ENCODE measurements at regions not wholly inside any gene's neighbourhood (a gene's known extent, or its start where the extent isn't known, plus 50 kb on each side); places are given as distances from the start of the nearest gene placed in this dataset.
"Not testable (repeated sequence)": the region's sequence is repeated elsewhere in the genome, so short reads cannot be mapped to it uniquely, and the experiment has no call there.

DNA sequence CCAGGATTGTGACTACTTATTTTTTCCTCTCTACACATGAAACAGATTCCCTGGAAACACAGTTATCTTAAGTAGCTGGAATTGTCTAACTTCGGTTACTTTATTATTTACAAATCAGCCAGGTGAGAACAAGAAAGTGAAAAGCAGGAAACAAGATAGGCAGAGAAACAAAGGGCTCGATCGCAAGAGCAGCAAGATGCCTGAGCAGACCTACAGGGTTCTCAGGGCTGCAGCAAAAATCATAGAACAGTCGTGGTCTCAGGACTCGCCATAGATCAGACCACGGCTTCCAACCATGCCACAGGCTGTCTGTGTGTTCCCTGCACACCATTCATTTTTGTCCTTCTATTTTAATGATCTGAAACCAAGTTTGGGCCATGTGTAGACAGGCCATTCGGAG lies 186.2 kb upstream of the NOTCH2NLA start:
- H3K36me3 Mint-ChIP-seq (ENCODE audit: low read depth); H3K4me3 Mint-ChIP-seq; ATAC-seq; H3K27ac Mint-ChIP-seq; H3K36me3 ChIP-seq (ENCODE audit: insufficient read depth); H3K27ac ChIP-seq (ENCODE audit: low read depth); DNase-seq (ENCODE audit: low spot score); H3K9me2 ChIP-seq (ENCODE audit: insufficient read depth); H3K4me3 ChIP-seq; H3K9me3 Mint-ChIP-seq; H3K4me1 Mint-ChIP-seq; H2AFZ ChIP-seq; H3K79me2 ChIP-seq (replicated peaks; ENCODE audit: insufficient read depth); H3F3A ChIP-seq (replicated peaks; ENCODE audit: low read depth); H3K4me1 ChIP-seq (ENCODE audit: insufficient read depth); H3K27me3 Mint-ChIP-seq (ENCODE audit: insufficient read depth, low read depth, poor library complexity); H3K27me3 ChIP-seq (ENCODE audit: insufficient read depth); H3K4me2 ChIP-seq; H4K20me1 ChIP-seq (replicated peaks; ENCODE audit: insufficient read depth): not testable (repeated sequence)

DNA sequence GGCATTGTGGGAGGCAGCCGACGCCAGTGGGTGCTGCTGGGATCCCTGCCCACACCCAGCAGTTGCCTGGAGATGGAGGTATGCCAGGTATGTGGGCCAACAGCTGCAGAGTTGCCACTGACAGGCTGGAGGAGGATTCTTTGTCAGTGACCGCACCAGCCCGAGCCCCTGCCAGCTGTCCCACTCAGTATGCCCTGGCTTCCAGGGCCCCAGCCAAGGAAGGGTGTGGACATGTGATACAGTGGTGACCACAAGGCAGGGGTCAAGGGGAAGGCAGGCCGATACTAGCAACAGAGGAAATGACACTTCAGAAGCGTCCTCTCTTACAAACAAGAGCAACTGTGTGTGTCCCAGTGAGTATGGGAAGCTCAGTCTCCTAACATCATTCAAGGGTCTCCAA lies 185.1 kb upstream of the NOTCH2NLA start:
- H3K9me3 Mint-ChIP-seq; ATAC-seq; H3F3A ChIP-seq (replicated peaks; ENCODE audit: low read depth); H3K27ac ChIP-seq (ENCODE audit: low read depth); H3K4me1 Mint-ChIP-seq; H3K4me2 ChIP-seq; H3K9me2 ChIP-seq (ENCODE audit: insufficient read depth); H3K79me2 ChIP-seq (replicated peaks; ENCODE audit: insufficient read depth); H3K36me3 ChIP-seq (ENCODE audit: insufficient read depth); H3K27ac Mint-ChIP-seq; H3K4me3 ChIP-seq; H3K27me3 ChIP-seq (ENCODE audit: insufficient read depth); H3K36me3 Mint-ChIP-seq (ENCODE audit: low read depth); H2AFZ ChIP-seq; H3K4me1 ChIP-seq (ENCODE audit: insufficient read depth); H4K20me1 ChIP-seq (replicated peaks; ENCODE audit: insufficient read depth); H3K4me3 Mint-ChIP-seq; H3K27me3 Mint-ChIP-seq (ENCODE audit: insufficient read depth, low read depth, poor library complexity): not testable (repeated sequence)
- DNase-seq (ENCODE audit: low spot score): peak; percentile 0

- not testable (repeated sequence) for H3K79me2 ChIP-seq (replicated peaks; ENCODE audit: insufficient read depth); H3K36me3 ChIP-seq (ENCODE audit: insufficient read depth); H3K9me2 ChIP-seq (ENCODE audit: insufficient read depth); H3F3A ChIP-seq (replicated peaks; ENCODE audit: low read depth); H3K36me3 Mint-ChIP-seq (ENCODE audit: low read depth); H3K27me3 ChIP-seq (ENCODE audit: insufficient read depth); H3K27me3 Mint-ChIP-seq (ENCODE audit: insufficient read depth, low read depth, poor library complexity); H3K27ac Mint-ChIP-seq; DNase-seq (ENCODE audit: low spot score); H3K4me3 ChIP-seq; H3K4me1 Mint-ChIP-seq; ATAC-seq; H3K27ac ChIP-seq (ENCODE audit: low read depth); H3K4me3 Mint-ChIP-seq; H3K4me1 ChIP-seq (ENCODE audit: insufficient read depth); H2AFZ ChIP-seq; H3K9me3 Mint-ChIP-seq; H3K4me2 ChIP-seq; H4K20me1 ChIP-seq (replicated peaks; ENCODE audit: insufficient read depth)
These were observed 183.1 kb upstream of the NOTCH2NLA start for GRCh38 chr1:146411923-146412322.

- Mint-ChIP-seq H3K27ac (peak overlapping the region; percentile 99), H3K4me3 (peak overlapping the region; percentile 61)
- H3K36me3 Mint-ChIP-seq (ENCODE audit: low read depth); H3K27ac ChIP-seq (ENCODE audit: low read depth); H3F3A ChIP-seq (replicated peaks; ENCODE audit: low read depth); H3K9me3 Mint-ChIP-seq; H3K4me3 ChIP-seq; H2AFZ ChIP-seq; H3K79me2 ChIP-seq (replicated peaks; ENCODE audit: insufficient read depth); H3K9me2 ChIP-seq (ENCODE audit: insufficient read depth); H3K27me3 Mint-ChIP-seq (ENCODE audit: insufficient read depth, low read depth, poor library complexity); H3K4me1 ChIP-seq (ENCODE audit: insufficient read depth); H3K4me2 ChIP-seq; H3K36me3 ChIP-seq (ENCODE audit: insufficient read depth); H4K20me1 ChIP-seq (replicated peaks; ENCODE audit: insufficient read depth); H3K4me1 Mint-ChIP-seq; H3K27me3 ChIP-seq (ENCODE audit: insufficient read depth): not testable (repeated sequence)
- peak; percentile 81 for TF ChIP-seq POLR2AphosphoS5 (IDR thresholded peaks at IDR 0.05; ENCODE audit: low read depth)
- ATAC-seq (peak; percentile 95), DNase-seq (ENCODE audit: low spot score) (peak; percentile 45)
These were observed 181.1 kb upstream of the NOTCH2NLA start for GRCh38 chr1:146409817-146410441.

DNA sequence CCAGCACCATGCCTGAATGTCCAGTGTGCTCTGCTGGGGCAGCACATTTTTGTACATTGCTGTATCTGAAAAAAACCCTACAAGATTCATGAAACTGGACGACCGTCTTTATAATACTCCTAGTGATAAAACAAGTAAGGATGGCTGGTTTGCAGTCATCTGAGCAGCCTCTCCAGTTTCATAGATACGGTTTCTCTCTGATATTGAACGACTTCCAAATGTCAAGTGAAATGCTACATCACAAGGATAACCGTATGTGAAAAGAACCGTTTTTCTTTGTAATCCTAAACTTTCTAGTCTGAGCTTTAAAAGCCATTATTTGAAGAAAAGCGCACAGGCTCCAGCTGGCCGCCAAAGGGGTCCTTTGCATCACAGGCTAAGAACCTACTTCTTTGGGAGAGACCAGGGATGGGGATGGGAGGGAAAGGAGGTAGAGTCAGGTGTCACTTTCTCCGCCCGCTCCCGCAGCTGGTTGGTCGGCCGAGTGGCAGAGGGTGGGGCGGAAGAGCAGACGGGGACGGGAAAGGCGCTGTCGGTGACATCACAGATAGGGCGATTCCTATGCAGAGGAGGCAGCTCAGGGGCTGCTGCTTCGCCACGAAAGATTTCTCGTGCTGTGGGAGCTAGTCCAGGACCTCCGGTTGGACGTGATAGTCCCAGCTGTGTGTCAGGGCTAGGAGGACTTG lies 180.4 kb upstream of the NOTCH2NLA start:
- not testable (repeated sequence) for H3K9me2 ChIP-seq (ENCODE audit: insufficient read depth); H3K4me1 ChIP-seq (ENCODE audit: insufficient read depth); H3K36me3 ChIP-seq (ENCODE audit: insufficient read depth); H3K27me3 Mint-ChIP-seq (ENCODE audit: insufficient read depth, low read depth, poor library complexity); H3K27me3 ChIP-seq (ENCODE audit: insufficient read depth); H2AFZ ChIP-seq; H3K4me2 ChIP-seq; H4K20me1 ChIP-seq (replicated peaks; ENCODE audit: insufficient read depth); H3K4me1 Mint-ChIP-seq; H3K4me3 Mint-ChIP-seq; H3K79me2 ChIP-seq (replicated peaks; ENCODE audit: insufficient read depth); H3F3A ChIP-seq (replicated peaks; ENCODE audit: low read depth); H3K4me3 ChIP-seq; H3K36me3 Mint-ChIP-seq (ENCODE audit: low read depth); H3K27ac ChIP-seq (ENCODE audit: low read depth); H3K9me3 Mint-ChIP-seq
- DNase-seq (ENCODE audit: low spot score) (peak; percentile 68), ATAC-seq (peak; percentile 93)
- peak overlapping the region; percentile 99 for H3K27ac Mint-ChIP-seq
